ENCODE measurements at regions not wholly inside any gene's neighbourhood (a gene's known extent, or its start where the extent isn't known, plus 50 kb on each side); places are given as distances from the start of the nearest gene placed in this dataset.

- TF ChIP-seq OSR2 (tag by site-specific recombination; IDR thresholded peaks at IDR 0.05) (no peak), ZNF140 (tag by site-specific recombination; IDR thresholded peaks at IDR 0.05) (no peak), ZNF558 (tag by site-specific recombination; IDR thresholded peaks at IDR 0.05) (no peak), ZNF362 (tag by site-specific recombination; IDR thresholded peaks at IDR 0.05) (no peak), ZNF426 (tag by site-specific recombination; IDR thresholded peaks at IDR 0.05) (no peak), ZNF555 (tag by site-specific recombination; conservative IDR thresholded peaks at IDR 0.05) (no peak)
- TF ChIP-seq, protein P1, sequence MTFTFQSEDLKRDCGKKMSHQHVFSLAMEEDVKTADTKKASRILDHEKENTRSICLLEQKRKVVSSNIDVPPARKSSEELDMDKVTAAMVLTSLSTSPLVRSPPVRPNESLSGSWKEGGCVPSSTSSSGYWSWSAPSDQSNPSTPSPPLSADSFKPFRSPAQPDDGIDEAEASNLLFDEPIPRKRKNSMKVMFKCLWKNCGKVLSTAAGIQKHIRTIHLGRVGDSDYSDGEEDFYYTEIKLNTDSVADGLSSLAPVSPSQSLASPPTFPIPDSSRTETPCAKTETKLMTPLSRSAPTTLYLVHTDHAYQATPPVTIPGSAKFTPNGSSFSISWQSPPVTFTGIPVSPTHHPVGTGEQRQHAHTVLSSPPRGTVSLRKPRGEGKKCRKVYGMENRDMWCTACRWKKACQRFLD (tag by site-specific recombination; IDR thresholded peaks at IDR 0.05), result no peak
- Histone ChIP-seq H3K4me1 (ENCODE audit: control insufficient read depth, insufficient read depth, low read length) (no peaks in the 10 kb centered on the region), H3K36me3 (ENCODE audit: control insufficient read depth in 2 of 2, insufficient read depth in 1 of 2, low read length in 2 of 2) (no peaks in the 10 kb centered on the region), H3K4me3 (ENCODE audit: low read depth, low read length) (no peak overlapping the region), H3K27ac (ENCODE audit: extremely low read depth, low read depth, low read length) (no peak overlapping the region), H3K9me3 (ENCODE audit: control insufficient read depth, insufficient read depth, low read depth, low read length) (no peaks in the 10 kb centered on the region)
- CTCF ChIA-PET, result interaction anchor here (0.6 to 3.3 kb wide), 5 partner anchors 144 to 875 kb away, joined by 3 to 19 read pairs (median 4); no protein-coding TSS in a partner anchor
- POLR2A ChIA-PET, result no interaction called here
These were observed 163.4 kb upstream of the PUM3 start for GRCh38 chr9:3007326-3007725.

GRCh38 chr9:3006851-3007250 lies 163.0 kb upstream of the PUM3 start:
- H3K9me3 ChIP-seq (ENCODE audit: control insufficient read depth, insufficient read depth, low read depth, low read length), result no peaks in the 10 kb centered on the region
- H3K4me1 ChIP-seq (ENCODE audit: control insufficient read depth, insufficient read depth, low read length), result no peaks in the 10 kb centered on the region
- no peak overlapping the region for H3K4me3 ChIP-seq (ENCODE audit: low read depth, low read length)
- TF ChIP-seq ZNF23 (tag by site-specific recombination; IDR thresholded peaks at IDR 0.05; ENCODE audit: borderline replicate concordance) (no peak), ZBTB49 (tag by site-specific recombination; IDR thresholded peaks at IDR 0.05; ENCODE audit: low read depth) (no peak), KLF10 (tag by site-specific recombination; IDR thresholded peaks at IDR 0.05) (no peak)
- ChIA-PET POLR2A (no interaction called here), CTCF (interaction anchor here (0.6 to 3.3 kb wide), 4 partner anchors 172 to 875 kb away, joined by 3 to 19 read pairs (median 3); no protein-coding TSS in a partner anchor)
- H3K27ac ChIP-seq (ENCODE audit: extremely low read depth, low read depth, low read length), result no peak overlapping the region
- H3K36me3 ChIP-seq (ENCODE audit: control insufficient read depth in 2 of 2, insufficient read depth in 1 of 2, low read length in 2 of 2), result no peaks in the 10 kb centered on the region

- H3K27ac ChIP-seq (ENCODE audit: extremely low read depth, low read depth, low read length), result no peak overlapping the region
- no peak overlapping the region for H3K4me3 ChIP-seq (ENCODE audit: low read depth, low read length)
- H3K36me3 ChIP-seq (ENCODE audit: control insufficient read depth in 2 of 2, insufficient read depth in 1 of 2, low read length in 2 of 2), result no peaks in the 10 kb centered on the region
- CTCF ChIA-PET, result no interaction called here
- TF ChIP-seq ZNF555 (tag by site-specific recombination; conservative IDR thresholded peaks at IDR 0.05) (no peak), ZNF202 (tag by site-specific recombination; IDR thresholded peaks at IDR 0.05; ENCODE audit: borderline replicate concordance) (no peak), ZBTB7A (tag by site-specific recombination; IDR thresholded peaks at IDR 0.05; ENCODE audit: low read depth) (no peak), ZNF221 (tag by site-specific recombination; IDR thresholded peaks at IDR 0.05; ENCODE audit: borderline replicate concordance) (no peak), ZNF24 (tag by site-specific recombination; IDR thresholded peaks at IDR 0.05) (no peak), ZNF768 (tag by site-specific recombination; IDR thresholded peaks at IDR 0.05) (no peak)
- POLR2A ChIA-PET, result no interaction called here
- no peaks in the 10 kb centered on the region for H3K4me1 ChIP-seq (ENCODE audit: control insufficient read depth, insufficient read depth, low read length)
- H3K9me3 ChIP-seq (ENCODE audit: control insufficient read depth, insufficient read depth, low read depth, low read length), result no peaks in the 10 kb centered on the region
These were observed 160.7 kb upstream of the PUM3 start for GRCh38 chr9:3004572-3004971.

Data from HEK293 (cell line).